ENCODE measurements at regions not wholly inside any gene's neighbourhood (a gene's known extent, or its start where the extent isn't known, plus 50 kb on each side); places are given as distances from the start of the nearest gene placed in this dataset.

GRCh38 chr9:130766021-130766926 lies 68.8 kb upstream of the ABL1 start:
- CTCF ChIA-PET = interaction anchor here (0.6 to 25.0 kb wide), 12 partner anchors 12 to 232 kb away, joined by 3 to 454 read pairs (median 4); no protein-coding TSS in a partner anchor
- H3K4me1 ChIP-seq = 0 out of 3 replicates have a peak, but pooled peaks cover 6% of the 10 kb centered on the region
- POLR2A ChIA-PET = interaction anchor here (0.8 kb wide), 1 partner anchor 27 kb away, joined by 3 read pairs; no protein-coding TSS in a partner anchor
- H3K4me2 ChIP-seq = no peak overlapping the region
- ATAC-seq (no peak), FAIRE-seq (no peak), DNase-seq (ENCODE audit: low read depth in 1 of 2, low spot score in 1 of 2) (no peak)
- peak overlapping the region in 1 of 2 experiments; percentile 11; a peak in 1 of 6 replicates for H3K27ac ChIP-seq
- TF ChIP-seq FOSL2 (IDR thresholded peaks at IDR 0.05) = no peak
- no peak for TF ChIP-seq FOSL2 (CRISPR knock-in tag; IDR thresholded peaks at IDR 0.05)
- no peak for TF ChIP-seq TP53 (CRISPR knock-in tag; IDR thresholded peaks at IDR 0.05)
- TF ChIP-seq HOXB5 (CRISPR knock-in tag; IDR thresholded peaks at IDR 0.05) = no peak
- no peak for TF ChIP-seq GATA3 (IDR thresholded peaks at IDR 0.05; ENCODE audit: borderline replicate concordance)
- TF ChIP-seq ZSCAN20 (CRISPR knock-in tag; IDR thresholded peaks at IDR 0.05) = no peak
- TF ChIP-seq HES2 (IDR thresholded peaks at IDR 0.05) = no peak
- TF ChIP-seq NFE2L2 (conservative IDR thresholded peaks at IDR 0.05; ENCODE audit: low read length) = no peak
- TF ChIP-seq HEYL (CRISPR knock-in tag; IDR thresholded peaks at IDR 0.05) = no peak
- TF ChIP-seq BCL3 (IDR thresholded peaks at IDR 0.05) = no peak
- no peak for TF ChIP-seq FOXS1 (CRISPR knock-in tag; IDR thresholded peaks at IDR 0.05)
- no peak for TF ChIP-seq ZC3H11A (IDR thresholded peaks at IDR 0.05)
- no peak overlapping the region for H3K4me3 ChIP-seq
- WGBS (ENCODE audit: missing lambda C conversion rate) = 83% methylated on average over 19 of the region's 19 CpGs
- no peaks in the 10 kb centered on the region for H3K9me3 ChIP-seq

- no peak for ATAC-seq
- no peak overlapping the region for H3K4me2 ChIP-seq
- CTCF ChIA-PET = interaction anchor here (0.8 to 25.0 kb wide), 12 partner anchors 13 to 232 kb away, joined by 3 to 454 read pairs (median 4); no protein-coding TSS in a partner anchor
- 84% methylated on average over 4 of the region's 4 CpGs for WGBS (ENCODE audit: missing lambda C conversion rate)
- DNase-seq (ENCODE audit: low read depth in 1 of 2, low spot score in 1 of 2) = no peak
- no peak for FAIRE-seq
- TF ChIP-seq BCL3 (IDR thresholded peaks at IDR 0.05) = no peak
- no peak for TF ChIP-seq TP53 (CRISPR knock-in tag; IDR thresholded peaks at IDR 0.05)
- H3K27ac ChIP-seq = peak overlapping the region in 1 of 2 experiments; percentile 11; a peak in 1 of 6 replicates
- H3K4me3 ChIP-seq = no peak overlapping the region
- 0 out of 3 replicates have a peak, but pooled peaks cover 6% of the 10 kb centered on the region for H3K4me1 ChIP-seq
- H3K9me3 ChIP-seq = no peaks in the 10 kb centered on the region
- POLR2A ChIA-PET = interaction anchor here (0.8 kb wide), 1 partner anchor 27 kb away, joined by 3 read pairs; no protein-coding TSS in a partner anchor
Observed at GRCh38 chr9:130766927-130767307, 68.1 kb upstream of the ABL1 start.

GRCh38 chr9:130768265-130768664 lies 66.8 kb upstream of the ABL1 start:
- FAIRE-seq = no peak
- TF ChIP-seq CBX2 (IDR thresholded peaks at IDR 0.05; ENCODE audit: borderline replicate concordance, low read depth) = no peak
- no peak for TF ChIP-seq USF2 (IDR thresholded peaks at IDR 0.05)
- no peak for TF ChIP-seq SREBF2 (IDR thresholded peaks at IDR 0.05)
- no peak for TF ChIP-seq MAZ (IDR thresholded peaks at IDR 0.05; ENCODE audit: borderline replicate concordance, low read depth, low read length)
- no peak for TF ChIP-seq BCL3 (IDR thresholded peaks at IDR 0.05)
- TF ChIP-seq POLR2A (IDR thresholded peaks at IDR 0.05; ENCODE audit: low read length) = no peak
- no peak for TF ChIP-seq PHF8 (IDR thresholded peaks at IDR 0.05; ENCODE audit: borderline replicate concordance, low read depth)
- no peak for TF ChIP-seq ZSCAN20 (CRISPR knock-in tag; IDR thresholded peaks at IDR 0.05)
- TF ChIP-seq NPAS2 (CRISPR knock-in tag; IDR thresholded peaks at IDR 0.05; ENCODE audit: borderline replicate concordance) = no peak
- TF ChIP-seq MAX (IDR thresholded peaks at IDR 0.05) = no peak
- TF ChIP-seq FOSL2 (IDR thresholded peaks at IDR 0.05) = no peak
- no peak for TF ChIP-seq FOSL2 (CRISPR knock-in tag; IDR thresholded peaks at IDR 0.05)
- TF ChIP-seq RCOR1 (IDR thresholded peaks at IDR 0.05; ENCODE audit: low read depth, low read length) = no peak
- Histone ChIP-seq H3K4me3 (no peak overlapping the region), H3K27ac (peak overlapping the region in 1 of 2 experiments; percentile 42; a peak in 2 of 6 replicates), H3K4me1 (0 out of 3 replicates have a peak, but pooled peaks cover 6% of the 10 kb centered on the region), H3K4me2 (no peak overlapping the region), H3K9me3 (no peaks in the 10 kb centered on the region)
- DNase-seq (ENCODE audit: low read depth in 1 of 2, low spot score in 1 of 2) = no peak
- POLR2A ChIA-PET = no interaction called here
- WGBS (ENCODE audit: missing lambda C conversion rate) = 58% methylated on average over 4 of the region's 6 CpGs
- ATAC-seq = no peak
- CTCF ChIA-PET = interaction anchor here (0.8 to 25.0 kb wide), 7 partner anchors 18 to 230 kb away, joined by 3 to 454 read pairs (median 5); no protein-coding TSS in a partner anchor
